HG02798 (cell line): ENCODE measurements at regions not wholly inside any gene's neighbourhood (a gene's known extent, or its start where the extent isn't known, plus 50 kb on each side); places are given as distances from the start of the nearest gene placed in this dataset.
A peak's percentile ranks its signal among the peaks of the same experiment; 100 is the strongest.
"Not testable (repeated sequence)": the region's sequence is repeated elsewhere in the genome, so short reads cannot be mapped to it uniquely, and the experiment has no call there.

Experiments
- ATAC-seq: cut with Tn5 transposase; IDR thresholded peaks from one replicate; pipeline ENCODE4 v1.9.1; 2021; ENCODE audit warnings: mild to moderate bottlenecking; ENCODE audit not compliant: unreplicated experiment, poor library complexity

DNA sequence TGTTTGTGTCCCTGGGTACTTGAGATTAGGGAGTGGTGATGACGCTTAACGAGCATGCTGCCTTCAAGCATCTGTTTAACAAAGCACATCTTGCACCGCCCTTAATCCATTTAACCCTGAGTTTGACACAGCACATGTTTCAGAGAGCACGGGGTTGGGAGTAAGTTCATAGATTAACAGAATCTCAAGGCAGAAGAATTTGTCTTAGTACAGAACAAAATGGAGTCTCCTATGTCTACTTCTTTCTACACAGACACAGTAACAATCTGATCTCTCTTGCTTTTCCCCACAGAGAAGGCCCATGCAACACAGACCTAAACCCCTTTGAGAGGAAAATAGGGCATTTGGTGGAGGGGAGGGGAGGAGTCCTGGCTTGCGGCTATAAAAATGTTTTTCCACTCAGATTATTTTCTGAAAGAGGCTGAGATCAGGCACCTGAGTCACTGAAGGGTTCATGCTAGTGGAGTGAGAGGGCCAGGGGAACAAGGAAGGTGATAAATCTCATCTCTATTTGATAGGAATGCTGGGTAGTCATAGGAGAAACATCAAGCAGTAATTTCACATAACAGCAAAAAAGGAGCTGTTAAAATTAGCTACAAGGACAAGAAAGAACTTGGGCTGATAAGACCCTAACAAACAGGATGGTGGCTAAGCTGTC, 136.9 kb downstream of the OR2B2 start:
- not testable (repeated sequence) for ATAC-seq

GRCh38 chr6:27774264-27774600, 138.0 kb downstream of the OR2B2 start:
- not testable (repeated sequence) for ATAC-seq

DNA sequence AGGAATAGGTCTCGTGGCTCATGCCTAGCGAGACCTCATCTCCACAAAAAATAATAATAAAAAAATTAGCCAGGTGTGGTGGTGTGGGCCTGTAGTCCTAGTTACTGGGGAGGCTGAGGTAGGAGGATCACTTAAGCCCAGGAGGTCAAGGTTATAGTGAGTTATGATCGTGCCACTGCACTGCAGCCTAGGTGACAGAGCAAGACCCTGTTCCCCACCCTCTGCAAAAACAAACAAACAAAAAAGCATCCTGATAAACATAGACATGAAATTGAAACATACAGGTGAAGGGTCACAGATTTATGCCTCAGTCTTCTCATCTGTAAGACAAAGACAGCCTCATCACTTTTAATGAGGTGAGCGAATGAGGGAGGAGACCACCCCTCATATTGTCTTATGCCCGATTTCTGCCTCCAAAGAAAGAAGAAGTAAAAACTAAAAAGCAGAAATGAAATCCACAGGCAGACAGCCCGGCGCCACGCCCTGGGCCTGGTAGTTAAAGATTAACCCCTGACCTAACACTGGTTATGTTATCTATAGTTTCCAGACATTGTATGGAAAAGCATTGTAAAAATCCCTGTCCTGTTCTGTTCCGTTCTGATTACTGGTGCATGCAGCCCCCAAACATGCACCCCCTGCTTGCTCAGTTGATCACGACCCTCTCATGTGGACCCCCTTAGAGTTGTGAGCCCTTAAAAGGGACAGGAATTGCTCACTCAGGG, 138.5 kb downstream of the OR2B2 start:
- ATAC-seq: not testable (repeated sequence)

DNA sequence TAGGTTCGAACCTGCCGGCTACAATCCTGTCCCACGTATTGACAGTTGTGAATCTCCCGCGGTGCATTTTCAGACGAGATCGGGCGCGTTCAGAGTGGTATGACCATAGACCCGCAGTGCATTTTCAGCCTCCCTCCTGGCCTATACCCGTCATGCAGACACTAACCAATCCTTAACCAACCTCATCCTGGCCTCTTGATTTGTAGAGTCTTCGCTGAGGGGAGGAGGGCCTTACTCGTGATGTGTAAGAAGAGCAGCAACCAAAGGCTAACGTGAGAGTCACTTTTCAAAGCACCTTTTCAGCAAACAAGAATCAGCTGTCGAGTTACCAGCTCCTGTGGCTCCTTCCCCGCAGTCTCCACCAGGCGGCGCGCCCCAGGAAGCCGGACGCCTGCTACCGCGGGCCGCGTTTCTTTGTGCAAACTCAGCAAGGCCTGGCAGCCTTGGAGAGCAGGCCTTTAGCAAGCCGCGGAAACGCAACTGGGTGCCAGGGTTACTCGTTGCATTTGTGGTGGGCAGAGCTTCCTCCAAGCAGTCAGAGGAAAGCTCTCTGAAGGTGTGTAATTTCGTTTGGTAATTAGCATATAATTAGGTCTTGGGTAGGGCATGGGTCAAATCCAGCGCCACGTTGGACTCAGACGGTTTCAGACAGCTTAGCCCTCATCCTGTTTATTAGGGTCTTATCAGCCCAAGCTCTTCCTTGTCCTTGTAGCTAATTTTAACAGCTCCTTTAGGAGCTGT, 139.8 kb downstream of the OR2B2 start:
- peak; percentile 84 for ATAC-seq

DNA sequence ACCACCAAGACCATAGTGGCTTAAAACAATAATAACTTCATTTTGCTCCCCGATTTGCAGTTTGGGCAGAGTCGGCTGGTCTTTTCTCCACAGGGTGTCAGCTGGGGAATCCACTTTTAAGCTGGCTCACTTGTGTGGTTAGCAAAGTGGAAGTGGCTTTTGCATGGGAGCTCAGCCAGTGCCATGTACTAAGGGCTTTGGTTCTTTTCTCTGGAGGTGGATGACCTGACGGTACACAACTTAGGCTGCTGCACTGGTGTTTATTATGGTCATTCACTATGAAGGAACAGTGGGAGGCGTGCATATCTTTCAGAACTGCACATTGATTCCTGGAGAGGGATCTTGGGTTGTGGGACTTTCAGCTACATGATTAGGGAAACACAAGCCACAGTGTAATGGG, 141.0 kb downstream of the OR2B2 start:
- no peak for ATAC-seq

GRCh38 chr6:27770724-27771123, 141.5 kb downstream of the OR2B2 start:
- ATAC-seq: no peak

DNA sequence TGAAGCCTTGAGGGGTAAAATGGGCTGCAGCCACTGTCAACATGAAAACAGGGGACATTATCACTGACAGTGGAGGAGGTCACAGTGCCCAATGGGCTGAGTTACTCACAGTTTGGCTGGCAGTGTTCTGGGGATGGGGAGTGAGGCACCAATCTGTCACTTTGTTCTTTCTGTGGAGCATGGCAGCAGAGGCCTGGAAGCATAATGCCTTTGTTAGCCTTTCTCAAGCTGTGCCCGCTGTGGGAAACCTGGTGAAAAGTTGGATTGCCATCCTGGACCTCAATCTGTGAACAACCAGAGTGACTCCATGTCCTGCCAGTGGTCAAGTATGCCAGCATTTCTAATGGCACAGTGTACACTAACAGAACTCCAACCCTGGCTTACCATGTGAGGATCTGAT, 143.6 kb downstream of the OR2B2 start:
- no peak for ATAC-seq

DNA sequence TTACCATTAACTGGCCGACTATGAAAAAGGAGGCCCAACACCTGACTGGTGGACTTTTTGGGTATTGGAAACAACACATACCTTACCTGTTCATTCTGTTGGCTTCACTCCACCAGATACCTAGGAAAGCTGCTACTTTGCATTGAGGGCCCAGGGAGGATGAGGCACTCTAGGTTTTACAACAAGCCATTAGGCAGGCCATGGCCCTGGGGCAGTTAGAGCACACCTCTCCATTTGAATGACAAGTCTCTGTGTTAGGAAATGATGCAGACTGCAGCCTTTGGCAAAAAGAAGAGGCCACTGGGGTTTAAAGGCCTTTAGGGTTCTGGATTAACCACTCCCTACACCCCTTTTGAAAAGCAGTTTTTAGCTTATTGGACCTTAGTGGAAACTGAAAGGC, 144.3 kb downstream of the OR2B2 start:
- ATAC-seq: no peak

DNA sequence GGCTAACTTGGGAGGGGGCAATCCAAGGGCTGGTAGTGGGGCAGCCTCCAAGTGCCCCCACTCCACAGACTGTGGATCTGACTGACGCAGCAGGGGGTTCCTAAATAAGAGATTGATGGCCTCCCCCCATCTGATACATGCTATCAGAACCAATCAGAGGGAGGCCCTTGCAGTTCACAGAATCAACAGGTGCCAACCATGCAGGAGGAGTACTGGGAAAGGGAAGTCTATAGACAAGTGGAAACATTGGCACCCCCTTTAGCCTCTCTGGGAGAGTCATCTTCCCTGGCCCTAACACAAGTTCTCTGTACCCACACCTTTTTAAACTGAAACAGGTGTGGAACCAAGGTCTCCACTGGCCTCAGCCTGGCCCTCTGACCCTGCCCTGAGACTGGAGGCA, 145.8 kb downstream of the OR2B2 start:
- no peak for ATAC-seq

DNA sequence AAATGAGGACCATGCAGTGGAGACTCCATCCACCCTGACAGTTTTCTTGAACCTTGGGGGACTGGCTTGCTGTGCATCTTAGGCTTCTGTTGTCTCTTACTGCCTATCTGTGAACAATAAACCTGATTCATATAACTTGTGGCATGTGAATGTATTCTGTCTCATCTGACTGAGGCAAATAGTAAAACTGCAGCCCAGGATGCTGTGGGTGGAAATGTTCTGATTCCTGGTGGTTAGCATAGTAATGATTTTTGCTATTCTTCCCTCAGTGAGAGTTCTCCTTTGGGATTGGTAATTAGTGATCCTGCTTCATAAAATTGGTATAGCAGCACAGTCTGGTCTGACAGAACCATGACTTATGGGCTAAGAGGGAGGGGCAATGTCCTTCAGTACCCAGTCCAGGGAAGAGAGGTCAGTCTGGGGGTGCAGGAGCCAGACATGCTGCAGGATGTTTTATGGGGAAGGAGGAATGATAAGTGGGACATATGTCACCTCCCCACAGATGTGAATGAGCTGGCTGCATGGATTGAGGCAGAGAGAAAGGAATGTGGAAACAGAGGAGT, 147.1 kb downstream of the OR2B2 start:
- no peak for ATAC-seq

GRCh38 chr6:27761391-27761790, 150.8 kb downstream of the OR2B2 start:
- no peak for ATAC-seq

GRCh38 chr6:27760464-27760863, 151.7 kb downstream of the OR2B2 start:
- ATAC-seq: no peak

GRCh38 chr6:27759930-27760329, 152.3 kb downstream of the OR2B2 start:
- ATAC-seq: no peak

DNA sequence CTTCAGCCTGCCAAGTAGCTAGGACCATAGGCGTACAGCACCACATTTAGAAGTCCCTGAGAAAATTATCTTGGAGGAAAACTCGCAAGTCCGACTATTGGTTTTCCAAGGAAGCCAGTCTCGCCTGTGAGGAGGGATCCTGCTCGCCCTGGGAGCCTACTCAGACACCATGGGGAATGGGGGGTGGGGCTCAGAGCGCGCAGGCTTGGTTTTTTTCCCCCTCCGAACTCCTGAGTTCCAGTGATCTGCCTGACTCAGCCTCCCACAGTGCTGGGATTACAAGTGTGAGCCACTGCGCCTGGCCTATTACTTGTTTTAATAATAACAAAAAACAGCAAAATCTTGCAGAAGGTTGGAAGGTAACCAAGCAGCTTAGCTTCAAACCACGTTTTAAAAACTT, 153.7 kb downstream of the OR2B2 start:
- no peak for ATAC-seq

- peak; percentile 23 for ATAC-seq
Measured at GRCh38 chr6:27757307-27757706, 154.9 kb downstream of the OR2B2 start.

DNA sequence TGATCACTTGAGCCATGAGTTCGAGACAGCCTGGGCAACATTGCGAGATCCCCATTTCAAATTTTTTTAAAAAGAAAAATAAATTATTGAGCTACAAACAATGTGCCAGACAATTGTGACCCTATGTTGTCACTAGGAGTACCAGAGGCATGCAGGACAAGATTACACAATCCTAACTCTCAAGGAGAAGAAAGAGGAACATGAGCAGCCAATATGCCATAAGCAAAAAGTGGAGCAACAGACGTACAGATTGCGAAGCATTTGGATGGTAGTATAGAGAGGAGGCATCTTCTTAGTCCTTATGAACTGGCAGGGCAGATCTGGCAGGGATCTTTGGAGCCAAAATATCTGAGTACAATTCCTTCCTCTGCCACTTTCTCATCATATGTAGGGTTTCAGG, 156.4 kb downstream of the OR2B2 start:
- ATAC-seq: no peak

DNA sequence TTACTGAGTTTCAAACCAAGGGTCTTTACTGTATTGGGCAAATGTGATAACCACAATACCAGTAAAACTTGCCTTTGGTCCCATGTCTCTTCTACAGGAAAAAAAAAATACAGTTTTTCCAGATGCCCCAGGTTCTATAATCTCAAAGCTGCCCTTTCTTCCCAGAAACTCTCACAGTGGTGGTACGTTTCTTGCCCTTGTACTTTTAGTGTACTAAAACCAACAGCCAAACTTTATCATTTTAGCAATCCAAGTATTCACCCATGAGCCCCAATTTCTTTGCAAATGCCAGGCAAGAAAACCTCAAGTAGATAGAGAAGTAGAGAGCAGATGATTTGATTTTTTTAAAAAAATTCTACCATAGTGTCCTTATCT, 157.8 kb downstream of the OR2B2 start:
- ATAC-seq: no peak

DNA sequence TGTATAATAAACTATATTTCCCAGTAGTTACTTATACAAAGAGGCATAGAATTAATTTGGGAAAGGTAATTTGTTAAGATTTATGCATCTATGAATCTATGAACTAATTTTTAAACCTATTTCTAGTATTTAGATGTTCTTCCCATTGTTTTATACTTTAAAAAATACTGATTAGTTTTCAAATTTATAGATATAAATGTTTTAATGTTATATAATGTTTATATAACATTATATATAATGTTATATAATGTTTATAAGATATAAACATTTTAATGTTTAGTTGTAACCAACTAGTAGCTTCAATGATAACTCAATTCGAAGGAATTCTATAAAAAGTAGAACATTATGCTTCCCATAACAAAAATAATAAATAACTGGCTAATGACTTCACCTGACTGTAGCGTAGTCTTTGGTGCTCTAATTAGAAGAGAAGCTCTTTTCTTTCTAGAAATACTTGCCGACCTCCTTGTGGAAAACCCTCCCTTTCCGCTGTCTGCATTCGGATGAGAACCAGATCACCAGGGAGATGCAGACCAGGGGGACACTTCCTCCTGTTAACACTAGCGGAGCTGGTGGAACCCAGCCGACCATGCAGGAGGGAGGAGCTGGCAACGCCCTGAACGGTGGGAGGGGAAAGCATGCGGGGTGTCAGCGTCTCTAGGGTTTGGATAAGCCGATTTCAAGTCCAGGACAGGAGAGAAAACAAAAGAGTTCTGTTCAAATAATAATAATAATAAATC, 158.4 kb downstream of the OR2B2 start:
- peak; percentile 64 for ATAC-seq

- ATAC-seq: peak; percentile 44
Measured at GRCh38 chr6:27752038-27752885, 159.9 kb downstream of the OR2B2 start.

DNA sequence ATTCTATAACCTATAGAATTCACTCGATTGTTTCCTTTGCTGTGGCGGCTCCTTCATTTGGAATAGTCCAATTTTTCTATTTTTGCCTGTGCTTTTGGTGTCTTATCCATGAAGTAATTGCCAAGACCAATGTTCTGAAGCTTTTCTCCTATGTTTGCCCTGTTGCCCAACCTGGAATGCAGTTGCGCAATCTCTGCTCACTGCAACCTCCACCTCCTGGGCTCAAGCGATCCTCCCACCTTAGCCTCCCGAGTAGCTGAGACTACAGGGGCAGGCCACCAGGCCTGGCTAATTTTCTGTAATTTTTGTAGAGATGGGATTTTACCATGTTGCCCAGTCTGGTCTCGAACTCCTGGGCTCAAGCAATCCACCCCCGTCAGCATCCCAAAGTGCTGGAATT, 163.5 kb downstream of the OR2B2 start:
- ATAC-seq: no peak
